Left forelimb (tissue), 1 donor: ENCODE measurements at regions not wholly inside any gene's neighbourhood (a gene's known extent, or its start where the extent isn't known, plus 50 kb on each side); places are given as distances from the start of the nearest gene placed in this dataset.

Experiments
- DNase-seq: peaks from one replicate; pipeline ENCODE4 v3.0.0-alpha.2; 2018; ENCODE audit warnings: low spot score

GRCh38 chr7:1359681-1360485, 99.4 kb downstream of the MICALL2 start:
- no peak for DNase-seq

- DNase-seq = no peak
These were observed 98.7 kb downstream of the MICALL2 start for GRCh38 chr7:1360521-1360971.

- no peak for DNase-seq
These were observed 98.1 kb downstream of the MICALL2 start for GRCh38 chr7:1361016-1361755.

- no peak for DNase-seq
These were observed 97.5 kb downstream of the MICALL2 start for GRCh38 chr7:1361756-1362125.

GRCh38 chr7:1362301-1362700, 97.0 kb downstream of the MICALL2 start:
- DNase-seq = no peak

GRCh38 chr7:1364068-1364905, 95.0 kb downstream of the MICALL2 start:
- no peak for DNase-seq

- DNase-seq = no peak
These were observed 94.2 kb downstream of the MICALL2 start for GRCh38 chr7:1364906-1365570.

GRCh38 chr7:1365846-1366245, 93.4 kb downstream of the MICALL2 start:
- no peak for DNase-seq

GRCh38 chr7:1366801-1367405, 92.4 kb downstream of the MICALL2 start:
- no peak for DNase-seq

GRCh38 chr7:1367501-1368183, 91.6 kb downstream of the MICALL2 start:
- no peak for DNase-seq

GRCh38 chr7:1368184-1368681, 91.0 kb downstream of the MICALL2 start:
- DNase-seq = no peak

GRCh38 chr7:1368682-1369571, 90.3 kb downstream of the MICALL2 start:
- no peak for DNase-seq

- no peak for DNase-seq
These were observed 89.2 kb downstream of the MICALL2 start for GRCh38 chr7:1369916-1370657.

- no peak for DNase-seq
These were observed 88.5 kb downstream of the MICALL2 start for GRCh38 chr7:1370738-1371137.

GRCh38 chr7:1372063-1372462, 87.2 kb downstream of the MICALL2 start:
- no peak for DNase-seq

GRCh38 chr7:1372671-1373379, 86.4 kb downstream of the MICALL2 start:
- no peak for DNase-seq

- no peak for DNase-seq
These were observed 82.0 kb downstream of the MICALL2 start for GRCh38 chr7:1377111-1377909.
